Glomerular visceral epithelial cell (primary cell): ENCODE measurements at regions not wholly inside any gene's neighbourhood (a gene's known extent, or its start where the extent isn't known, plus 50 kb on each side); places are given as distances from the start of the nearest gene placed in this dataset.
A peak's percentile ranks its signal among the peaks of the same experiment; 100 is the strongest.
"Not testable (repeated sequence)": the region's sequence is repeated elsewhere in the genome, so short reads cannot be mapped to it uniquely, and the experiment has no call there.

Experiments
- DNase-seq: peaks from one replicate; pipeline ENCODE4 v3.0.0-alpha.2; 2016; ENCODE audit errors: extremely low spot score

DNA sequence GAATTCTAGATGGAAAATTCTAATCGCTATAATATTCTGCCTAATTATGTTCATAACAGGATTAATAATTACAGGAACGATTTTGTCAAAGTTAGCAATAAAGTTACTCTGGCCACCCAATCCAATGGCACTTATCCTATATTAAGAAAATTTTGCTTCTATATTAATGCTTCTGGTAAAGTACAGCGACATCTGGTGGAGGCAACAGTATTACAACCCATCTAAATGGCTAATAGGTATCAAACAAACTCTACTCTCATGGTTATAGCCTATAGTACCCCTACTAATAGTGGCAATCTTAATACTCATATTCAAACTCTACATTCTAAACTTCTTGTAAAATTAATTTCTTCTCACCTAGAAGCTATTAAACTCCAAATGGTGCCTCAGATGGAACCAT, 1084.7 kb upstream of the LRRTM1 start:
- no peak for DNase-seq

DNA sequence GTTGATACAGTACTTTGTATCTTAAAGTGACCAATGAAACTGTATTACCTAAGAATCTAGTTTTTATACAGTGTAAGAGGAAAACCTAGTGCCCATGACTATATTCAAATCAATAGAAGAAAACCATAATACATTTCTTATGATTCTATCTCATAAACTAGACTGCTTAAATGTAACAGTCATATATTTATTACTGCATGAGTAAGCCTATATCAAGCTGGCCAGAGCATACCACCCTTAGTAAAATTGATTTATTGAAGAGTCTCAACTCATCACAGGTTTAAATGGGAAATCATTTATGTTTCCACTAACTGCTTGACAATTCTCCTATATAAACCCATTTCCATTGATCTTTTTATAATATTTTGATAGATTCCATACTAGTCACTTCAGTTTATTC, 1059.2 kb upstream of the LRRTM1 start:
- DNase-seq = no peak

DNA sequence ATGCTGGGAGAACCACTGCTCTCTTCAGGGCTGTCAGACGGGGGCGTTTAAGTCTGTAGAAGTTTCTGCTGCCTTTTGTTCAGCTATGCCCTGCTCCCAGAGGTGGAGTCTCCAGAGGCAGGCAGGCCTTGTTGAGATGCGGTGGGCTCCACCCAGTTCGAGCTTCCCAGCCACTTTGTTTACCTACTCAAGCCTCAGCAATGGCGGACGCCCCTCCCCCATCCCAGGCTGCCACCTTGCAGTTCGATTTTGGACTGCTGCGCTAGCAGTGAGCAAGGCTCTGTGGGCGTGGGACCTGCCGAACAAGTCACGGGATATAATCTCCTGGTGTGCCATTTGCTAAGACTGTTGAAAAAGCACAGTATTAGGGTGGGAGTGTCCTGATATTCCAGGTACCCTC, 1057.9 kb upstream of the LRRTM1 start:
- DNase-seq = not testable (repeated sequence)

DNA sequence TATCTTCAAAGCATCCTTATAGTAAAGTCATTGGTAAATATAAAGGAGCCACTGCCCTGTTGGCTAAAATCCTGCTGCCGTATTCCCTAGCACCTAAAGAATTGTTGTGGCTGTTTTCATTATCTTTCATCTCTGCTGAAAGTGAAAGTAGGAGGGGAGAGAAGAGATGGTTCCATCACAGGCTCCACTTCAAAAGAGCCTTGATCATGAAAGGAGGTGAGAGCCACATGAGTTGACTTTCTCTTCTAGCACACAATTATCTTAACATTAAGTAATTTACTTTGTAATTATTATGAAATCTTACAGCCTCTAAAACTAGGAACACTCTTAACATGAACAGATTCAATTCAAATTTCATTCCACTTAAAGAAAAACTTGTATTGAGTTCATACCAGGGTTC, 1050.9 kb upstream of the LRRTM1 start:
- DNase-seq = no peak

DNA sequence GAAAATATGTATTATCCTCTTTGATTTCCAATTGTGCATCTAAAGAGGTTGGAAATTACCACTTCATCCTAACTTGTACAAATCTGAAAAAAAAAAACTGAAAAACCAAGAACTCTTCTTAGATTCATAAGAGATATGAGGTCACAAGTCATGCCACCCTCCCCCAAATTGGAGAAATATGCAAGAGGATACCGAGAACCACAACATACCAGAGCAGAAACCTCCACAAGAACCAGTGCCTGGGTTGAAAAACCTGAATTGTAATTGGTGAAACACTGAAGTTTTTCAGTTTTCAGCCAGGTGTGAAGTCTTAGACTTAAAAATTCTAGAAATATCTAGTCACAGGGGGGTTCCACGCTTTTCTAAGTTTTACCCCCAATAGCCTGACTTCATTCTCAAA, 1029.5 kb upstream of the LRRTM1 start:
- DNase-seq = no peak

DNA sequence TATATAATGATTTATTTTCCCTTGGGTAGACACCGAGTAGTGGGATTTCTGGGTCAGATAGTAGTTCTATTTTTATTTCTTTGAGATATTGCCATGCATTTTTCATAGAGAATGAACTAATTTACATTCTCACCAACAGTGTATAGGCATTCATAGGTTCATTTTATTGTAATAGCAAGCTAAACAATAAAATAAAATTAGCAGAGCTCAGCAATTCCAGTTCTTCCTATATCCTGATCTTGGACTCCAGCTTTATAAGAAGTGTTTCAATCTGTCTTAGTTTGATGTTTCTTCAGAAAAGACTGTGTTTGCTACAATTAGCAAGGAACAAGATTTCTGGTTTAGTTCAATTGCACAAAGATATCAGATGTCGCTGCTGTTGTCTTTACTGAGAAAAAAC, 1024.4 kb upstream of the LRRTM1 start:
- no peak for DNase-seq

DNA sequence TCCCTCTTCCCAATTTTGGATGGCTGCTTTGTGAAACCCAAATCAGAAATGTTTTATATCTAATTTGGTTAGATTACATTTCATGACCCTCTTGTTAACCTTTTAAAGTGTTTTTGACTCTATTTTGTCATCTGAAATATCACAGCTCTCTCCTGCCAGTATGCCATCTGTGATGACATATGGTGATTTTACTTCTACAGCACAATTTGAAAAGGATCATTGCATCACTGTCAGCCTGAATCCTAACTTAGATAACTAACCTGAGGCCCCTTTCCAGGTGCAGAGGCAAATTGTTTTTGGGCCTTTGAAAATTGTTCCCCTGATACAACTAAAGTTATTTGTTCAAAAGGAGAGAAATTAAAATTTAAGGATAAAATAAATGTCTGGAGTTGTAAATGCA, 1023.4 kb upstream of the LRRTM1 start:
- no peak for DNase-seq

DNA sequence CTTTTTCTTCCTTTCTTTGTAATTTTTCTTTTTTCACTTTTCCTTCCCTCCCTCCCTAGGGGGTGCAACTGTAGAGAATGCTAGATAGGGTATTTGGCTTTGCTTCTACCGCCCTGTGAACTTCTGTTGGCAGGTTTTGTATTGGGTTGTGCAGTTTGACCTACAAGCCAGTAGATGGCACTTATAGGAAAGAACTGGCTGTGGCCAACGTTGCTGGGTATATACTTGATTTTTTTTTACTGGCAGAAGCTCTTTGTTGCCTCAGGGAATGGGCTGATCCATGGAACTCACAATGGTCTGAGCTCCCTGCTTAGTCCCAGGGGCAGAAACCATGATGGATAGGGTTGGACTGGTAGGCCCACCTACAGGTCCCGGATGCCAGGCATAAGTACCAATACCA, 1019.5 kb upstream of the LRRTM1 start:
- DNase-seq = no peak

DNA sequence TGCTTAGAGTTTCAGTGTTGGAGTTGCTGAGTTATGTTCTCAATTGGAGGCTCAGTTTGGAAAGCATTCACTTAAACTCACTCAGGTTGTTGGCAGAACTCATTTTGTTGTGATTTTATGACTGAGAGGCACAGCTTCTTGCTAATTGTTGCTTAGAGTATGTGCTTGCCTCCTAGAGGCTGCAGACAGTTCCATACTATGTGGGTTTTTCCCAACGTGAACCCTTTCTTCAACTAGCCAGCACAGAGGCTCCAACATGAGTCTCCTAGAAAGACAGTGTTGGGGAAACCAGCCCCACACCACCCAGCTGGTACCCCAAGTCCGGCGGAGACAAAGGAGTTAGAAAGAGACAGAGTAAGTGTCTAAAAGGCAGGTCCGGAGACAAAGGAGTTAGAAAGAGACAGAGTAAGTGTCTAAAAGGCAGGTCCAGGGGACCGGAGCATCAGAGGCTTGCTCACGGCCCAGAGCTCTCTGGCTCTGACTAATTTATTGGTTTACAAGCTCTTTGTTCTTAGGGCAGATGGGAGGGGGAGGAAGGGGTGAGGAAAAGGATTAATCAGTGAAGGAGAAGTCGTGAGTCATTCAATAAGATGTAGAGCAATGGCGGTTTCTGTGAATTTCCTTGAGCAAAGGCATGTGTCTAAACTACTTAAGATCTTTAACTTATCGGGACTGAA, 999.7 kb upstream of the LRRTM1 start:
- DNase-seq = peak; percentile 6

DNA sequence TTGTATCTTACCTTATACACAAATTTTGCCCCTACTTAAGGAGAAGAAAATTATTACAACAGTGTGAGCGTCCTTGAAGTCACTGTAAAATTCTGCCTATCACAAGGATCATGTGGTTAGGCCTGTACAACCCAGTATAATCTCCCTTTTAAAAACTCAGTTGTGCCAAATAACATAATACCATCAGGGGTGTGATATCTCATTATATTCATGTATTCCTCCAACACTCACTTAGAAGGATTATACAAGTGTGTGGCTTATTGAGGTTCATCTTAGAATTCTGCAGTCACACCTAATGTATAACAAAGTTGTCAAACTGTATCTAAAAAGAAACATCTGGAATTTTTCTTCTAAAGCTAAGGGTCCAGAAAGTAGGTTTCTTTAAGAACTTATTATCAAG, 998.8 kb upstream of the LRRTM1 start:
- no peak for DNase-seq

DNA sequence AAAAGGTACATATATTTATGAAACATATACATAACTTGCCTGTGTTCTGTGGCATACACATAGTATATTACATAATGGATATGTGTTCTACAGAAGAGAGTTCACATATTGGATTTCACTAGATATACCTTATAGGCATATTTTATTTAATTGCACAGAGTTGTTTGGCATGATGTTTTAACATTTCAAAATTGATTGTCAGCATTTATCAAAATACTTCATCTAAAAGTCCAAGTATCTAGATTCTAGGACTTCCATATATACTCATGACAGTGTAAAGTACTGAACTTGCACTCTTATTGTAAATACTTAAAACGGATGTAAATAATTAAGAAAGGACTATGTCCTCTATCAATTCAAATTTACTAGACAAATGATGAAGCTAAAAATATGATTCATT, 995.3 kb upstream of the LRRTM1 start:
- no peak for DNase-seq

DNA sequence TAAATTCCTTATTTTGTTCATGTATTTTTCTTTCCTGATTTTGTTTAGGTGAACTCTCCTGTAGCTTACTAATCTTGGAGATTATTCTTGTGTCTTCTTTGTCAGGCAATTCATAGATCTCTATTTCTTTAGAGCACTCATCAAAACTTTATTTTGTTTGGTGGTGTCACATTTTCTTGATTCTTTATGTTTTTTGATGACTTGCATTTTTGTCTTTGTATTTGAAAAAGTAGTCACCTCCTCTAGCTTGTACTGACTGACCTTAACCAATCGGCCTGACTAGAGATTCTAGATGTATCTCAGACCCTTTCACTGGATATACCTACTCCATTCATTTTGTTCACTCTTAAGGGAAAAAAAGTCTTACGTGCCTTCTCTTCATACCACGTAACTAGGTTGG, 986.3 kb upstream of the LRRTM1 start:
- no peak for DNase-seq

DNA sequence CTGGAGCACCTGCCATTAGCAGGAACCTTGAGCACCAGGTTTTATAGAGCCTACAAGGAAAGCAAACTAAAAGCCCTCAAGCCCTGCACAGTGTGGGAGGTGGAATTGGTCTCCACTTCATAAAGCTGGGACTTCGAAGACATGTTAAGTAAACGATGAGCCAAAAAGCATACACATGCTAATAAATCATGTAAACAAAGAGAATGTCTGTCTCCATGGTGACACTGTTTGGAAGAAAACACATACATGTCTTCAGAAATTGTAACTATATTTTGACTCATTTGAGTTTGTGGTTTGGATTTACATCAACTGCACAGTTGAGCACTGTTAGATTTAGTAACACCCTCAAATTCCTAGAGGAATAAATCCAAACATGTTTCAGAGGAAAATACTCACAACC, 978.5 kb upstream of the LRRTM1 start:
- no peak for DNase-seq

DNA sequence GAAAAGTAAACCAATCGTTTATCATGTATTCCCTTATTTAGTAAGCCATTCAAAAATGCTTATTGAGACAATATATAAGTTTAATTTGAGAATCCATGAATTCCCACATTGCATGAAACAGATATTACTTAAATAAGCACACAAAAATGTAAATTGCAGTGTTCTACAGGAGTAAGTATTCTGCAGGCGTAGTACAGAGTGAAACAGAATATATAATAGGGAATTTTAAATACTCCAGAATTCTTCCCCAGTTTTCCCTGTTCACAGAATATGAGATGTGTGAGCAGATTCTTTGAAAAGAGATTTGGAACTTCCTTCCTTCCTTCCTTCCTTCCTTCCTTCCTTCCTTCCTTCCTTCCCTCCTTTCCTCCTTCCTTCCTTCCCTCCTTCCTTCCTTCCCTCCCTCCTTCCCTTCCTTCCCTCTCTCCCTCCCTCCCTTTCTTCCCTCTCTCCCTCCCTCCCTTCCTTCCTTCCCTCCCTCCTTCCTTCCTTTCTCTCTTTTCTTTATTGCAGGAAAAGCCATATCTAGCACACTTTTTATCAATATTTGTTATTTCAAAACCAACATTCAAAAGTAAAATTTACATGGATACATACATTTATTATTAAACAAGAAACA, 977.7 kb upstream of the LRRTM1 start:
- DNase-seq = no peak

DNA sequence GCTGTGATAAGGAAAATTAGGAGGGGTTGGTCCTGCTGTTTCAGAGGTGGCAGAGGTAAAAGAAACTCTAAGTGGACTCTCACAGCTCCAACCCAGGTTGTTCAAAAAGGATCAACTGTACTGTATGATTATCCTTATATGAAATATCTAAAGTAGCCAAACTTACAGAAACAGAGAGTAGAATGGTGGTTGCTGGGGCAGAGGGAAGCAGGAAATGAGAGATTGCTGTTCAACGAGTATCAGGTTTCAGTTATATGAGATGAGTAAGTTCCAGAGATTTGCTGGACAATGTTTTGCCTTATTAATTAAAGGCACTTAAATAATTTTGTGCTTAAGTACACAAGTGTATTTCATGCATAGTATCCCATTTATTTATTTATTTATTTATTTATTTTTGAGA, 972.0 kb upstream of the LRRTM1 start:
- no peak for DNase-seq

DNA sequence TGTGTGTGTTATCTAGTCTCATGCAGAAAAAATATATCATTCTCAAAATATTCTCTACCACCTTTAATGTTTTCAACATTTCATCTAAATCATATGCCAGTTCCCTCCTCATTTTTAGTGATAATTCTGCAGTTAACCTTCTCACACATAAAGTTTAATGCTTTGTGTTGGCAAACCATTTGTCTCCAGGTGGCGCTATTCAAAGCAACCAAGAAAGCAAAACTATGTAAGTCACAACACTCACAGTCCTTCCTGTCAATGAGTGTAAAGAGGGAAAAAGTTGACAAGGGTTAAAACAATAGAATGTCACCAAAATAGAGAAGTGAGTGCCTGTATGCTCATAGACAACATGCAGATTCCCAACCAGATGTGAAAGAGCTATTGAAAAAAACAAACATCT, 961.6 kb upstream of the LRRTM1 start:
- DNase-seq = no peak

DNA sequence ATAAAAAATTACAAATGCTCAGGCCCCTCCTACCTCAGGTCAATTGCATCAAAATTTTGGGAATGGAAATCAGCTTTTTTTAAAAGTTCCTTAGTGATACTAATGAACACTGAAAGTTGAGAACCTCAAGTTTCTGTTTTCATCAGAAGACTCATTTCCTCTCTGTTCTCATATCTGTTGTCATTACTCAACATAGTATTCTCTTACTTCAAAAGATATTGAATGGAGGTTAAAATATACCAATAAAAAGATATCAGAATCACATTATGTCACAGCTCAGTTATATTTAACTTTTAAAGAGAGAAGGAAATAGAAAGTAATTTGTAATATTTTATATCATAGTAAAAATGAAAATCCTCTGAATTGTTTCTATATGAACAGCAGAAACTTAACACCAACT, 959.4 kb upstream of the LRRTM1 start:
- DNase-seq = no peak

DNA sequence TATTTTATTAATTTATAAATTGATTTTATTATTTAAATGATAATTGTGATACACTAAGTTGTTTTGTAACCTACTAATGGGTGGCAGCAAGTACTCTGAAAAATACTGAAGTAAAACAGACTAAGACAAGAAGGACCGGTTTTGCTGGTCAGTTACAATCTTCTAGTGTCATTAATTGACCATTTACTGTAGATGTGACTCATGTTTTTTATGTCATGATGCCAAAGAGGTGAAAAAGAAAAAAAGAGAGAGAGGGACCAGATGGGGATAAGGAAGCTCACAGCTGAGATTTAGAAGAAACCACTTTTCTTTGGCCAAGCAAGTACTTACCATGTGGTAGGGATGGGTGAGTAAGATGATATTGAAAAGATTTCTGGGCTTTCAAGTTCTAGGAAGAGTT, 955.8 kb upstream of the LRRTM1 start:
- no peak for DNase-seq

DNA sequence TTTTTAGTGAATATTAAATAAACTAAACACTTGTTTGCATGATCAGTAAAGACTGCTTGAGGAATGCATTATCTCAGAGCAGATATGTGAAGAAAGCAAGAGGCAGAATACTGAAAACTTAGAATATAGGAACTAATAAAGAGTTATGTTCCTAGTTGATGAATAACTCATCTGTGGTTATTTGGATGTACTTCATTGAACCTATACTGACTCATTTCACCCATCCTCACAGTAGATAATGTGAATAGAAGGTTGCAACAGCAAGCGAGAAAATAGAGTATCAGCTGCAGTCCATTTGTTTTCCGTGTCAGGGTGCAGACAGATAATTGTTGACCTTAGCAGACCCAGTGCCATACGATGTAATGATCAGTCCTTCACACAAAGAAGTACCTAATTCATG, 945.7 kb upstream of the LRRTM1 start:
- peak; percentile 5 for DNase-seq

DNA sequence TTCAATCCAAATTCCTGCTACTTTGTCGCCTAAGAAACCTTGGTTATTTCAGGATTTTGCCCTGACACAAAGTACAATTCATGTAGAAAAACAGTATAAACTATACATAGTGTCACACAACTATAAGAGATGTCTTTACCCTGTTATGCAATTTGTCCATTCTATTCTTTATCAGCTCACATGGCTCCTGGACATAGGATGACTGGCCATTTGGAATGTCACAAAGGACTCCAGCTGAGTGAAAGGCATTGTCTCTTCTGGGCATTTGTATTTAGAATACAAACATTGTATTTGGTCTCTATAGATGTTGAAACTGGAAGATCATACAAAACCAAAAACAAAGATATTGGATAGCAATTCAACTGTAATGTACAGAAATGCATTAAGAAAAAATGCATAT, 944.6 kb upstream of the LRRTM1 start:
- DNase-seq = no peak

DNA sequence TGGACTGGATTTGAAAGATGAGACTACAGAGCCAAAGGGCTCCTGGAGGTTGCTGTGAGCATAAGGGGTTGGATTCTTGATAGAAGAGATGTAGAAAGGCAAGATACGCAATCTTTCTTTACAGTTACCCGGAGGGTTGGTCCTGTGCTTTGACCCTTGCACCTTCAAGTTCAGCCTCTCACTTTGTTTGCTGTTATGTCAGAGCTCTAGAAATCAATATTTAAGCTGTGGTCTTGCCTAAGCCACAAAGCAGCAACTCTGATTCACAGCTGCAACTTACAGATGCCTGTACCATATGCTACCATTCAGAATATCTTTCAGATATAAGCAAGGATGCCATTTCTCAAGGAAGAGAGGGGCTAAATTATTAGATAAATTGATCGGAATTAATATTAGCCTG, 943.1 kb upstream of the LRRTM1 start:
- DNase-seq = no peak

DNA sequence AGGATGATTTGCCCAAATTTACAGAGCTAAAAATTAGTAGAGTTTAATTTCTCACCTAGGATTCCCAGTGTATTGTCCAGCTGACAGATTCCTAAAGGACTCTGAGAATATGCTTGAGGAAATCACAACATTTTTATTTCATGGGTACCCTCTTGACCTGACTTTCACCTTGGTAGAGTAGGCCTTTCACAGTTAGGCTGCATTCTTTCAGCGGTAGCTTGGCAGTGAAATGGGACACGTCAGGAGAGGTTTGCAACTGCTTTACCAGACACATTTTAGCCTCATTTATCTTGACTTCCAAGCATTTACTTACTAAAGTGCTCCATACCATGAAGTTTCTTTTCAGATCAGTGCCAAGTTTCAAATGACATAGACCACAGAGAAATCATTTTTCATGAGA, 937.9 kb upstream of the LRRTM1 start:
- DNase-seq = no peak

DNA sequence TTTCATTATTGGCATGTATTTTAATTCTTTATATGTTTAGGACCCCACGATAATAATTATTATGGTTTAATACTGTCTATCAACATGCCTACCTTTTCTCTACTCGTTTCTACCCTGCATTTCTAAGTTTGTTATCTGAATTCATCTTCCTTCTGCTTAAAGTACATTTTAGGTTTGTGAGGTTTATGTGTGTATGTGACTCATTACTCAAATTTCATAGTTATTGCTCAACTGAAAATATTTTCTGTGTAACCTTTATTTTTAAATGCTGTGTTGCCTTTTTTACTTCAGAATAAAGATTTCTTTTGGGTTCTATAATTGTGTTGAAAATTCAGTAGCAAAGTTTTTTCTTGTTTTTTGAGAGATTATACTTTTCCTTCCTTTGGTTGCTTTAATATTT, 933.9 kb upstream of the LRRTM1 start:
- no peak for DNase-seq

DNA sequence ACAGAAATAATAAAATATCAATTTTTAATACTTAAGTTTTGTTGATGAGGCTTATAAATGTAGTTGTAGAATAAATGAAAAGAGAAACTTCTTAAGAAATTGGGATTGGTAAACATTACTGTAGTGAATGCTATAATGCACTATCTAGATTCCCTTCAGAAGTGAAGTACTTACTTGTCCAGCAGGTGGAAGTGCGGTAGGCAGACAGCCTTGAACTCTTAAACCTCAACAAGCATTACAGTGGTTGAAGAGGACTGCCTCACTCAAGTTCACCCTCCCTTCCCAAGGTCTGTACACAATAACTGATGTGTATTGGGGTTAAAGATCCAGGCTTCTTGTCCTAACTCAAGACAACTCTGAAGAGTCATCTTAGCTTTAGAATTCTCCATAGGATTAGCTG, 931.0 kb upstream of the LRRTM1 start:
- DNase-seq = no peak
